Activated T-helper 1 cell treated with anti-CD3 and anti-CD28 coated beads, Interleukin-2, amount 50 U/mL, for 16 hours (primary cell): ENCODE measurements at regions not wholly inside any gene's neighbourhood (a gene's known extent, or its start where the extent isn't known, plus 50 kb on each side); places are given as distances from the start of the nearest gene placed in this dataset.
"Not testable (repeated sequence)": the region's sequence is repeated elsewhere in the genome, so short reads cannot be mapped to it uniquely, and the experiment has no call there.

Source experiments
- DNase-seq, 2 donors: peaks; one replicate each; pipeline ENCODE4 v3.0.0-alpha.2; 2020; ENCODE audit warnings: low read depth in 1 of 2, low spot score in 1 of 2

- DNase-seq, result no peak
Observed at GRCh38 chr13:74747186-74747955, 613.2 kb upstream of the KLF12 start.

- no peak for DNase-seq
Observed at GRCh38 chr13:74743992-74744391, 609.8 kb upstream of the KLF12 start.

- DNase-seq, result no peak
Observed at GRCh38 chr13:74741732-74742131, 607.5 kb upstream of the KLF12 start.

- DNase-seq, result no peak
Observed at GRCh38 chr13:74732736-74733385, 598.7 kb upstream of the KLF12 start.

- no peak for DNase-seq
Observed at GRCh38 chr13:74731731-74732130, 597.5 kb upstream of the KLF12 start.

- DNase-seq, result no peak
Observed at GRCh38 chr13:74730556-74731331, 596.5 kb upstream of the KLF12 start.

GRCh38 chr13:74726206-74726605, 592.0 kb upstream of the KLF12 start:
- DNase-seq, result no peak

- DNase-seq, result not testable (repeated sequence)
Observed at GRCh38 chr13:74718232-74718842, 584.1 kb upstream of the KLF12 start.

- DNase-seq, result no peak
Observed at GRCh38 chr13:74715718-74716117, 581.5 kb upstream of the KLF12 start.

GRCh38 chr13:74710006-74710405, 575.8 kb upstream of the KLF12 start:
- no peak for DNase-seq

- DNase-seq, result no peak
Observed at GRCh38 chr13:74709226-74709625, 575.0 kb upstream of the KLF12 start.

GRCh38 chr13:74708629-74709028, 574.4 kb upstream of the KLF12 start:
- DNase-seq, result no peak

GRCh38 chr13:74707291-74707690, 573.1 kb upstream of the KLF12 start:
- DNase-seq, result no peak

- no peak for DNase-seq
Observed at GRCh38 chr13:74706801-74707200, 572.6 kb upstream of the KLF12 start.

GRCh38 chr13:74705438-74705837, 571.2 kb upstream of the KLF12 start:
- no peak for DNase-seq

GRCh38 chr13:74703855-74704387, 569.7 kb upstream of the KLF12 start:
- DNase-seq, result no peak

- no peak for DNase-seq
Observed at GRCh38 chr13:74696148-74696922, 562.1 kb upstream of the KLF12 start.

GRCh38 chr13:74695021-74695800, 561.0 kb upstream of the KLF12 start:
- DNase-seq, result no peak

GRCh38 chr13:74687442-74688182, 553.4 kb upstream of the KLF12 start:
- DNase-seq, result no peak
